ENCODE measurements at regions not wholly inside any gene's neighbourhood (a gene's known extent, or its start where the extent isn't known, plus 50 kb on each side); places are given as distances from the start of the nearest gene placed in this dataset.
"Not testable (repeated sequence)": the region's sequence is repeated elsewhere in the genome, so short reads cannot be mapped to it uniquely, and the experiment has no call there.

DNA sequence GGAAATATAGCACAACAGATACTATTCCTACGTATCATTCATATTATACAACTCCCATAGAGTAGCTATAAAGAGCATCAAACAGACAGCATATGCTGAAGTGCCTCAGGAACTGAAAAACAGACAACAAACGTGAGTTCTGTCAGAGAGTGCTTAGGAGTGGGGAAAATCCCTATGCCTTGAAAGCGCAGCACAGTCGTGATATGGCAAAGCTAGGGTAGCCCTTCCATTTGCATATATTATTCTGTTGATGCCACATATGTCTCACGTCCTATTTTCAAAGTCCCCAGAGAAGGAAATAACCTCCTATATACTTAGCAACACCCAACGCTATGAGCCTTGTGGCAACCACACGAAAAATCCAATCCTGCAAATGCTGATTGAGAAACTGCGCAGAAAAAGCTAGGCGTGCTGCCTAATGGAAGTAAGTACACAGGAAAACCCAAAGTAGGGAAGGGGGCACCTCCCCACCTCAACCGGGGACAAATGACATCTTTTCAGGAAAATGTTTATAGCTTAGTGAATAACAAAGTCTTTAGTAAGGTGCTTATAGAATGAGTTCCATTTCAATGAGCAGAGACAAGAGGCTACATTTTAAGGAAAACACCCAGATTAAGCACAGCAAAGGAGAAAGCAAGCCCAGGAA is 105.1 kb downstream of the MED10 start:
- no peak for DNase-seq

DNA sequence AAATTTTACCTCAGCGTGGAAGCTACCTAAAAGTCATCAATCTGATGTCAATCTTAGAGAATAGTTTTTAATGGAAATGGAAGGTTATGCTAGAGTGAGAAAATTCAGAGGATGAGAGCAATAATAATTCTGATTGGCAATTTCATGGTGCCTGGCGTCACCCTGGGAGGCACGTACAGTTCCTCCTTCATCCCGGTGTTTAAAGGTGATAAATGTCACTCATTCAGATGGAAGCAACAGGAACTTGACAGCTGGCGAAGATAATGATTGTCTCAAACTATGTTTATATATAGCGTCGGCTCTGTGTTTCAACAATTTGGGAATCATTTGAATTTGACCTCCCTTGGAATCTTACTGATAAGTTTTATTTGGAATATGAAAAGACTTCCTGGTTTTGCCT is 108.4 kb downstream of the MED10 start:
- DNase-seq, result no peak

DNA sequence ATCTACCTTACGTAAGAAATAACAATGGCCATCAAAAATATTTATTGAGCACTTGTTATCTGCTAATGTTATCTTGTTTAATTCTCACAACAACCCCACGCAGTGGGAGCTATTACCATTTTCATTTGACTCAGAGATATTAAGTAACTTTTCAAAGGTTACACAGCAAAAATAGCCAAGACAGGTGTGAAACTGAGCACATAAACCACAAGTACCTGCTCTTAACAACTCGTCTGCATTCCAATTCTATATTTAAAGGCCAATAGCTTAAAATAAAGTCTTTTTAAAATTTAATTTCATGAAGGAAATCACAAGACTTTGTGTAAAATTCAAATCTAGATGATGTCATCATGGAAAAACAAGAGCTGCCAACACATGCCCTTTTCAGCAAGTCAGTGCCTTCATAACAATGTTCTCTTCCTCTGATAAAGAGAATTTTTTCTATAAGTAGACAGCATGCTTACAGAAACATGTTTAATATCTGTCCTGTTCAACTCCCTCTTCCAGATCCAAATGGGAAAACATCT is 111.6 kb downstream of the MED10 start:
- no peak for DNase-seq

DNA sequence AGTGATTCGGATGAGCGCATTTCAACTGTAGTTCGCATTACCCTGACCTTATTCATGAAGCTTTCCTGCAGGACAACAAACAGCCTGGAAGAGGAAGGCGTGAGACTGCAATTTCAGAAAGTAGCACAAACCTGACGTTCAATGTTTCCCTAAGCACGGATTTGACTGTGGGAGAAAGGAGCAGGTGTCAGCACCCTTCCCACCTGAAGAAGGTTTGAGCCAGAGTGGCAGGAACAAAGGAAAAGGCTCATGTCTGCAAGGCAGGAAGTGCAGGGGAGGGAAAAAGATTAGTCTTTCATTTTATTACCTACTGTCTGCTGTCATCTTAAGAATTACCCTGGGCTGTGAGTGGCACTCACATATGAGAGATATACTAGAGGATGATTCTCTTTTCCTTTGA is 114.0 kb downstream of the MED10 start:
- no peak for DNase-seq

DNA sequence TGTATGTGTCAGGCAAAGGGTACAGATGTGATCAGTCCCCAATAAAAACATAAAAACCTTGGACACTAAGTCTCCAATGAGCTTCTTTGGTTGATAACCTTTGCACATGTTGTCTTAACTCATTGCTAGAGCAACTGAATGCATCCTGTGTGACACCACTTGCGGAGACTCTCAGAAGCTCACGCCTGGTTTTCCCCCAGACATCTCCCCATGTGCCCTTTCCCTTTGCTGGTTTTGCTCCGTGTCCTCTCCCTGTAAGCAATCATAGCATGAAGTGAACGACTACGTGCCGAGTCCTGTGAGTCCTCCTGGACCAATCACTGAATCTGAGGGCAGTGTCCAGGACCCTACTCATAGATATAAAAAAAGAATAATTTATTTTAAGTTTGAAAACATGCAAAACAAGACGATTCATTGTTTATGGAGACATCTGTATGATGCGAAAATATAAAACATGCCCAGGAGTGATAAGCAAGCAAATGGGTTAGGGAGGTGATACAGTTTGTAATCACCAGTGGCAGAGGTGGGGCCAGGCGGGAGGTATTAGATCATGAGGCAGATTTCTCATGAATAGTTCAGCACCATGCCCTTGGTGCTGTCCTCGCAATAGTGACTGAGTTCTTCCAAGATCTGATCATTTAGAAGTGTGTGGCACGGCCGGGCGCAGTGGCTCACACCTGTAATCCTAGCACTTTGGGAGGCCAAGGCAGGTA is 115.5 kb downstream of the MED10 start:
- DNase-seq, result no peak

DNA sequence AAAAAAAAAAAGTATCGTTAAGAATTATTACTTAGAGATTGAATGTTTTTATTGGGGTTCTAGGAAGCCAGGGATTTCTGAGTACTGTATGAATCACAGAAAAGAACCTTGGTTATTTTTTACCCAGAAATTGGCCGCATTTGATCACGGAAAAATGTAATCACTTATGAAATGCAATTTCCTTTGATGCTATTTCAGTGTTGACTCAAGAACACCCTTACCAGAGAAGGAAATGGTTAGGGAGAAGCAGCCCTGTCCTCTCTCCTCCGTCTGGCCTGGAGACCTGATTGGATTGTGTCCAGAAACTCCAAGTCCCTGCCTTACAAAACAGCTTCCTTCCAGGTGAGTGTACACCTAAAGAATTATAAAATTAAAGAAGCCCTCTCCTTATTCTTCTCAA is 116.7 kb downstream of the MED10 start:
- DNase-seq, result no peak

DNA sequence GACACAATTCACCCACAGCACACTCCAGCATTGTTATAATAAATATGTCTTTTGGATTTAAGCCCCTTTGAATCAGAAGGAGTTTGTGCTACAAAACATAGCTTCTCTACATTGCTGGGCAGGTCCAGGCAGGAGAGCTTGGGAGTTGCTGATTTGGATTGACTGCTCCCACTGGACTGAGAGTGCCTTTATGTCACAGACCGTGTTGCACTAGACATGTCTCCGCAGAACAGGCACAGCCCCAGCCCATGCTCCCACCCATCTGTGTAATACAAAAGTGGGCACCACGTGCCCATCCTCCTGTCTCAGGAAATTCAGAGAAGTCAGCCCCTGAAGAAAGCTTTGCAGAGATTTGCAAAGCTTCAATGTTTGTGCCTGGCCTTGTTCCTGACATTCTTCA is 117.1 kb downstream of the MED10 start:
- DNase-seq, result no peak

DNA sequence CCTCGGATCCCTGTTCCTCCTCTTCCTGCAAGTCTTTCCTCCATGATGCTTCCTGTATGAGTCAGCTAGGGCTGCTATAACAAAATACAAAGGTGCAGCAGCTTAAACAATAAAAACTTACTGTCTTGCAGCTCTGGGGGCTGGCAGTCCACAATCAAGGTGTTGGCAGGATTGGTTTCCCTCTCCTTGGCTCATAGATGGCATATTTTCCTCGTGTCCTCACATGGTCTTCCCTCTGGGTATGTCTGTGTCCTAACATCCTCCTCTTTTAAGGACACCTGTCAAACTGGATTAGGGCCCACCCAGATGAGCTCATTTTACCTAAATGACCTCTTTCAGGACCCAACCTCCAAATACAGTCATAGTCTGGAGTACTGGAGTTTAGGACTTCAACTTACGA is 117.5 kb downstream of the MED10 start:
- DNase-seq, result no peak

DNA sequence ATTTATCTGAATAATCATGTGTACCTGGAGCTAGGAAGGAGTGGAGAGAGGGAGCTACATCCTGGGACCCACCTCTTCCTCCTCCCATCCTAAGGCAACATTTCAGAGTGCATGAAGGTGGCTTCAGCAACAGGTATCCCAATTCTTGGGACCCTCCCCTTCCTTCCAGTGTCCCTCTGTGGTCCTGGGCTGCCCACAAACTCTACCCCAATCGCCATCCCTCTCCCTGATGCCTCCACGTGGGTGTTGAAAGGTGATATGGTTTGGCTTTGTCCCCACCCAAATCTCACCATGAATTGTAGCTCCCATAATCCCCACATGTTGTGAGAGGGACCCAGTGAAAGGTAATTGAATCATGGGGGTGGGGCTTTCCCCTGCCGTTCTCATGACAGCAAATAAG is 121.4 kb downstream of the MED10 start:
- DNase-seq, result no peak

DNA sequence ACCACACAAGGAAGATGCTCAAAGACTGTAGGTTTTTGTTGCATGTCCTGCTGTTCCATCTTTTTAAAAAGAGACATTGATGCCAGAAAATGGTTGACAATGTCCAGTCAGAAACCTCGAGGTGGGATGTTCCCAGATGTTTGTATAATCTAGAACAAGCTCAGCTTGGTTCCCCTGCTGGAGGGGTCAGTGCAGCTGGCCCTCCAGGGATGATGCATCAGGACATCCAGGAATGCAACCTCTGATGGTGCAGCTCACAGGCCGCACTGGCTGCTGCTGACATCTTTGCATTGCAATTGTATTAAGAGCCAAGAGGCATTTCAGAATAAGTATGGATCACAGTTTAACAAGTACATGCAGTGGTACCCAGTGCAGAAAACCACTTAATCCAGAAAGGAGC is 122.4 kb downstream of the MED10 start:
- DNase-seq, result no peak

DNA sequence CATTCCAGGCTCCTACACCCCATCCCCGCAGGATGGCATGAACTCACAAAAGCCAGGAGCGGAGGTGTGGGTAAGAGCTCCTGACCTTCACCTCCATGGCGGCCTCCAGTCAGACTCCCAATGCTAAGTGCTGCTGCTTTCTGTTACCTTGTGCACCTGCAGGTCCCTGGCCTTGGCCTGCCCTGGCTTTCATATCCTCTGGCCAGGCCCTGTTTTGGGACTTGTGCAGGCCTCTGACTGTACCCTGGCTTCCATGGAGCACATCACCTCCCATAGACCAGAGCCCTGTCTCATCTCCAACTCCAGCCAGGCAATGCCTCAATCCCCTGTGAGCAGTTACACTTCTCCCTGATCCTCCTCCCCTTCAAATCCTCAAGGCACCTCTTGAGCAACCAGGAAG is 124.5 kb downstream of the MED10 start:
- DNase-seq, result no peak

DNA sequence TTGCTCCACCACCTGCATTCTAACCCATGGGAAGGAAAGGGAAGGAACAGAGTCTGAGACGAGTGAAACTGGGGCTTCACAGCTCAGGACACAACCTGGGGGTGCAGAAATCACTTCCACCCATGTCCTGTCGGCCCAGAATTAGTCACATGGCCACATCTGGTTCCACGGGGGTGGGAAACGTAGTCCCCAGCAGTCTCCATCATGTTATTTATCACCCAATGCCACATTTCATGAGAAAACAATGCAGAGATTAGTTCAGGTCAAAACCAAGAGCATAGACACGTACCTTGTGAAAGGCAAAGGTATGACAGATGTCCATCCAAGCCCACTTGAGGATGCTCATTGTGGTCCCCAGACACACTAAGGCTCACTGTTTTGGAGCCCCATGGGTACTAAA is 125.1 kb downstream of the MED10 start:
- no peak for DNase-seq

DNA sequence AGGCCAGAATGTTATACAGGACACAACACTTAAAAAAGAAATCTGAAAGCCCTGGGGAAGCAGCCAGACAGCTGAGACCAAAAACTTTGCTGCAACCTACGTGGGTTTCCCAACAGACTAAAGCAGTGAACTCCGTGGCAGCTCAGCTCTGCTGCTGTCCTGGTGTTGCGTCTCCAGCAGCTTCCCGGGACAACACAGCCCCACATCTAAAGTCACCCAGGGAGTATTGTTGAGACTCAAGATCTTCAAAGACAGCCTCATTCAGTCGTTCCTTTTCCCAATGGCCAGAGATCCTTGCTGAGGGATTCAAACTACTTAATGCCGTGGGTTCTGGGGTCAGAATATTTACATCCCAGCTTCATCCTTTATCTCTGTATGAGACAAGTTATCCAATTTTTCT is 125.8 kb downstream of the MED10 start:
- no peak for DNase-seq

DNA sequence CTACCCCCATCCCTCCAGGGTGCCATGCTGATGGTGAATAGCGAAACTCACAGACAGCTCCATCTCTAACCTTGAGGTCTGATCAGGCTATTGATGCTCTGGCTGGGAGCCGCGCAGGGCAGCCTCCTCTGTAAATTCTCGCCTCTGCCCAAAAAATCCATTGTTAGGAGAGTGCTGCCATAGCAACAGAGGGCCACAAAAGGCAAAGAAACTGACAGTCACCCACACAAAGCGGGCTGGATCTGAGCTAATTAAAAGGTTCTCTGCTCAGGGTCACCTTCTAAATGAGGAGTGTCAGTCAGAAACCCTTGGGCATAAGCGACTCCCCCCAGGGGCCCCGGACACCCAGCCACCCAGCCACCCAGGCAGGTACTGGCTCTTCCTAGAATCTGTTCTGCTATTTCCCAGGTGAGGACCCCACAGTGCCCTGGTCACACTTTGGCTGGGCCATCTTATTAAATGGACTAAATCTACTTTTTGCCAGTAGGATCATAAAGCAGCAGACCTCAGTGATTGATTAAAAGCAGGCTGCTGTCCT is 126.7 kb downstream of the MED10 start:
- no peak for DNase-seq

DNA sequence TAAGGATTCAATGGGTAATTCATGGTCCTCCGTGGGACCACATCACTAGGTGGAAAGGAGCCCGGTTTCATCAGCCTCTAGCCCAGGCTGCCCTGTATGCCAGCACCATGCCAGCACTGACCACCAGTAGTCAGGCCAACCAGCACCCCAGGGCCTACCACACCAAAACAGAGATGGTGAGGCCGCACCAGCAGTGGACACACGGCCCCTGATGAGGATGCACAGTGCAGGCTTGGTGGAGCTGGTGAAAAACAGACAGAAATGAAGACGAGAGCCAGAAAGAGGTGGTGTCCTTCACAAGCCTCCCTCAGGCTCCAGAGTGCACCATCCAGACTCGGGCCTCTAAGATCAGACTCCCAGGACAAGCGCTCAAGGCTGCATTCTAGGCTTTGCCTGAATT is 128.2 kb downstream of the MED10 start:
- DNase-seq, result no peak

DNA sequence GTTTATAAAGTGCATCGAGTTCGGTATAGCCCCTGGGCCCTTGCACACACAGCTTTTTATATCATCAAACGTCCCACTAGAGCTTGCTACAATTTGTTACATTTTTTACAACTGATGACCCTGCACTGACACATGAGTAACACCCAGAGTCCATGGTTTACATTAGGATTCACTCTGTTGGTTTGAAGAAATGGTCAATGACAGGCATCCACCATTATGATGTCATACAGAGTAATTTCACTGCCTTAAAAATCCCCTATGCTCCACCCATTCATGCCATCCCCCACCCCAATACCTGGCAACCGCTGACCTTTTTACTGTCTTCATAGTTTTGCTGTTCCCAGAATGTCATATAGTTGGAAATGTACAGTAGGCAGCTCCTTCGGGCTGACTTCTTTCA is 130.2 kb downstream of the MED10 start:
- no peak for DNase-seq

DNA sequence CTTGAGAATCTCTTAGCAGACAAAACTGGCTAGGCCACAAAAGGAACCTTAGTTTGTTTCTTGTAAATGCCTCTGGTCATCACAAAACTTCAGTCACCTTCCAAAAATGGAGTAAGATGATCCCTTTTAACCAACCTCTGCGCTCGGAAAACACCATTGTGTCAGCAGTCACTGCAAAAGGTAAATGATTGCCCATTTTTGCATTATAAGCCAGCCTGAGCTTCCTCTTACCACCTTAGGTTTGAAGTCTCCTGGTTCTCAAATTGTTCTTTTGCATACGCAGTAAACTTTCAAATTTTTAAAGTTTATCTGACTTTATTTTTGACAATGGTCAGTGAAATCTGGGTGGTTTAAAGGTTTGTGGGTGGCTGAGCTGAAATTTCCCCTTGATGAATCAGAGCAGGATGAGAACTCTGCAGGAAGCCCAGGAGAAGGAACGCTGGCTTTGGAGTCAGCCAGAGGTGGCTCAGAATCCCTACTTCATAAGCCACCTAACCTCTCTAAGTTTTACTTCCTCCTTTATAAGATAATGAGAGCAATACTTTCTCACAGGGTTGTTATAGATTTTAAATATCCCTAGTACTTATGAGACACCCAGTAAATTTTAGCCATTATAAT is 131.4 kb downstream of the MED10 start:
- DNase-seq, result no peak

DNA sequence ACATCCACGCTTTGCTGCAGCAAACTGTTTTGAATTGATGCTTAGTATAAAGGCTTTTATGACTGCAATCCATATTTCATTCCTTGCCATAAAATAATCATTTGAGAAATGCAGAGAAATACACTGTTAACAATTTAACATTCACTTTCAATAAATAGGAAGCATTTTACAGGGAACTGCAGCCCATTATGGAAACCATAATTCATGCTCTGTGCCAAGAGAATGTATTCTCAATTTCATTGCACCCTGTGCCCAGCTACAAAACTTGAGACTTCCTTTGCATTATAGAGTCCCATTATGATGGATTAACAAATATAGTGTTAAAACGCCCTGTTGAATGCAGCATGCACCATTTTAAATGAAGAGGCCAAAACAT is 134.0 kb downstream of the MED10 start:
- no peak for DNase-seq

DNA sequence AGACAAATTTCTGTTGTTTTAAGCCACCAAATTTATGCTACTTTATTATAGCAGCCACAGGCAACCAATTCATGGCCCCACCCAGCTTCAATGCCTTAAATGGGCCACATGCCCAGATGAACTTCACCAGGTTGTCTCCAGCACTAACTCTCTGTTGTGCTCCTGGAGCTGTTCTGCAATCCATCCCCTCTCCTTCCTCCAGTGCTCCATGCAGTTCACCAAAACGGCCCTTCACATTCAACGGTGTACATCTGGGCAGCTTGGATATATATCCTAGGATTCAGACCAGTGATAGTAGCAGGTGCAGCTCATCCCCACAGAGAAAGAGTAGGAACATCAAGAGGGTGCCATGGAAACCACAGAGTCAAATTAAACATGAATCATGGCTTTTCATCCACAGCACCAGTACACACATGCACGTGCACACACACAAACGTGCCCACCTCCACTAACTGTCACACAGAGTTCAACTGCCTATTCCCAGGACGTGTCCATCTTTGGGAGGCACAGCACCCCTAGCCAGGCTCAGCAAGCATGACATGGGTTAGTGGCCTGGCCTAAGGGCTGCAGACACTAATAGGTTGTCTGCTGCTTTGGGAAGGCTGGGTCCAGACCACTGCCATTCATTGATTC is 134.5 kb downstream of the MED10 start:
- DNase-seq, result no peak

DNA sequence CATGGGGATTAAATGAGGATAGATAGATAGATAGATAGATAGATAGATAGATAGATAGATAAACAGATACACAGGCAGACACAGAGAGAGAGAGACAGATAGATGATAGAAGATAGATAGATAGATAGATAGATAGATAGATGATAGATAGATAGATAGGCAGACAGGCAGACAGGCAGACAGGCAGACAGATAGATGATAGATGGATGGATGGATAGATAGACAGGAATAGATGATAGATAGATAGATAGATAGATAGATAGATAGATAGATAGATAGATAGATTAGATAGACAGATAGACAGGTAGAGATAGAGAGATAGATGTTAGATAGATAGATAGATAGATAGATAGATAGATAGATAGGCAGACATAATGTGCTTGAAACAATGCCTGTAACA is 137.3 kb downstream of the MED10 start:
- not testable (repeated sequence) for DNase-seq

DNA sequence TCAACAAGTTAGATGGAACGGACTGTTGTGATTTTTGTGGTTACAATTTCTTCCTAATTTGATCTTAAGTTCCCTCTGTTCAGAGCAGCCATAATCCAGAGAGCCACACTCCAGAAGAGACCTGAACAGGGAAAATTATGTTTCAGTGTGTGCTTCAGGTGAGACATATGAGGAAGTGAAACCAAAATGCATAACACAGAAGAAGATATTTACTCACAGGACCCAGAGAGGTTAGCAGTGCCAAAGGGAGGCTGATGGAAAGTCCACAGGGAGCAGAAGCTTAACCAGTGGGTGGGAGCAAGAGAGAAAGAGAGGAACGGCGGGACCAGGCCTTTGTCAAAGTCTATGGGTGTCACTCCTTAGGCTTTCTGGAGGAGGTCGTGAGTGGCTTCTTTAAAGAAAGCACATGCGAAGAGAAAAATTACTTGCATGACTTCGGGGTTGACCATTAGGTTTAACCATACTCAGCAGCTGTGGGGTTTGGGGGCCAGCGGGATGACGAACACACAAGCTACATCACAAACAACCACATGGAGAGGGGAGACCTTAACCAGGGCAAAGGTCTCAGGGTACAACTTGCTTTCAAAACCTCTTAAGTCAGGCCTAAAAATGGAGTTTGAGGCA is 141.4 kb downstream of the MED10 start:
- no peak for DNase-seq

DNA sequence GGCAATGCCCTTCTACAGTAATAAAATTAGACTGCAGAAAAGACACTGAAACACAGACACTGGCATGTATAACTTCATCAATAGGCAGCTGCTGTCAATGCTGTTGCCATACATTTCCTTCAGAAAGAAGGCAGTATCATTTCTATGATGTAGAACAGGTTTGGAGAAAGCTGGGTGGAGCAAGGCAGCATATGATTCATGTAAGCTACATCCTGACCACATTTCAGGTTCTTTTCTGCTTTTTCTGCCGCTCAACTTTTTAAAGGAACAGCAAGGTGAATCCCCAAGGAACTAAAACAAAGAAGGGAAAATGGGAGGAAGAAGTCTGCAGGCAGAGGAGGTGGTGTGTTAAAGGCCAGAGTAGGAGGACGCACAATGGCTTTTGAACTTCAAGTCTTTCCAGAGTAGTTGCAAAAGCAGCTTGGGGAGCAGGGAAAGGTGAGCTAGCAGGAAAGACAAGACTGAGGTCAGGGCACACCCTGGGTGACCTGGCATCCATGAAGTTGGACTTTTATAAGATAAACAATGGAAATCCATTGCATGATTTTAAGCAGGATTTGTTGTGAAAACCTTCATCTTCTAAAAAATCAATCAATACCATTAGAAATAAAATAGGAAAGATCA is 142.1 kb downstream of the MED10 start:
- no peak for DNase-seq

DNA sequence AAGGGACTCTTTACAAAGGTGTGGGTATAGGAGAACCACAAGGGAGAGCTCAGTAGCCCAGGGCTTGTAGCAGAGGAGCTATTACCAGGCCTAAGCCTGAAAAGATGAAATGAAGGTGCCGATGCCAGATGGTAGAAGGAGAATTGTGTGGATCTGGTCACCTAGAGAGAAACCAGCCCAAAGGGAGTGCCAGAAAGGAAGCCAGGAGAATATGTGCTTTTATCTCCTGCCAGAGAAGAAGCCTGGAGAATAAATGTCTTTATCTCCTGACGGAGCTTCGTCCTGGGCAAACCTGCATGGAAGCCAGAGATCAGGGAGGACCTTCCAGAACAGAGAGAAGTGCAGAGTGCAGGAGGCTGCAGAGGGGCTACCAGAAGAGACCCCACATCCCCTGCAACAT is 142.6 kb downstream of the MED10 start:
- DNase-seq, result no peak
